GM19467 (cell line): ENCODE measurements at regions not wholly inside any gene's neighbourhood (a gene's known extent, or its start where the extent isn't known, plus 50 kb on each side); places are given as distances from the start of the nearest gene placed in this dataset.
"Not testable (repeated sequence)": the region's sequence is repeated elsewhere in the genome, so short reads cannot be mapped to it uniquely, and the experiment has no call there.

ENCODE experiments used
- ATAC-seq: cut with Tn5 transposase; IDR thresholded peaks from one replicate; pipeline ENCODE4 v1.9.1; 2021; ENCODE audit warnings: mild to moderate bottlenecking, moderate library complexity; ENCODE audit not compliant: unreplicated experiment

GRCh38 chr3:10109-10996 is 186.2 kb upstream of the CHL1 start:
- ATAC-seq: not testable (repeated sequence)

GRCh38 chr3:11734-12133 is 184.8 kb upstream of the CHL1 start:
- ATAC-seq: no peak

- no peak for ATAC-seq
These were observed 181.9 kb upstream of the CHL1 start for GRCh38 chr3:14652-15051.

GRCh38 chr3:16366-16765 is 180.2 kb upstream of the CHL1 start:
- ATAC-seq: no peak

GRCh38 chr3:20421-20820 is 176.1 kb upstream of the CHL1 start:
- no peak for ATAC-seq

GRCh38 chr3:24006-24405 is 172.6 kb upstream of the CHL1 start:
- no peak for ATAC-seq

GRCh38 chr3:25056-25455 is 171.5 kb upstream of the CHL1 start:
- no peak for ATAC-seq

- ATAC-seq: not testable (repeated sequence)
These were observed 160.6 kb upstream of the CHL1 start for GRCh38 chr3:35985-36384.

- not testable (repeated sequence) for ATAC-seq
These were observed 153.5 kb upstream of the CHL1 start for GRCh38 chr3:42871-43744.

GRCh38 chr3:44028-44676 is 152.4 kb upstream of the CHL1 start:
- ATAC-seq: no peak

GRCh38 chr3:44941-45340 is 151.6 kb upstream of the CHL1 start:
- not testable (repeated sequence) for ATAC-seq

- ATAC-seq: no peak
These were observed 150.0 kb upstream of the CHL1 start for GRCh38 chr3:46576-46975.

- not testable (repeated sequence) for ATAC-seq
These were observed 143.1 kb upstream of the CHL1 start for GRCh38 chr3:53441-53840.

- no peak for ATAC-seq
These were observed 142.3 kb upstream of the CHL1 start for GRCh38 chr3:54240-54639.

- ATAC-seq: no peak
These were observed 139.9 kb upstream of the CHL1 start for GRCh38 chr3:56672-57071.

- no peak for ATAC-seq
These were observed 136.7 kb upstream of the CHL1 start for GRCh38 chr3:59854-60253.

- no peak for ATAC-seq
These were observed 133.3 kb upstream of the CHL1 start for GRCh38 chr3:63095-63765.

GRCh38 chr3:69690-70089 is 126.9 kb upstream of the CHL1 start:
- no peak for ATAC-seq

- no peak for ATAC-seq
These were observed 123.8 kb upstream of the CHL1 start for GRCh38 chr3:72776-73175.

- ATAC-seq: no peak
These were observed 123.3 kb upstream of the CHL1 start for GRCh38 chr3:73271-73670.
